ENCODE measurements at regions not wholly inside any gene's neighbourhood (a gene's known extent, or its start where the extent isn't known, plus 50 kb on each side); places are given as distances from the start of the nearest gene placed in this dataset.

GRCh38 chr22:27230189-27230588 lies 571.4 kb downstream of the MN1 start:
- no peak overlapping the region for H2BK12ac ChIP-seq (ENCODE audit: low read depth, low read length)
- H3K23ac ChIP-seq (ENCODE audit: insufficient read length) = no peak overlapping the region
- H3K9me3 ChIP-seq (ENCODE audit: insufficient read depth in 2 of 2, low read depth in 1 of 2, low read length in 1 of 2) = no peaks in the 10 kb centered on the region
- 100% methylated on average over 1 of the region's 1 CpG; no CpG with 5 or more reads in 1 of the 2 experiments for WGBS, 2 experiments (ENCODE audit: extremely low coverage in 1 of 2, insufficient coverage in 1 of 2, insufficient read length in 1 of 2, insufficient replicate concordance in 2 of 2, low coverage in 1 of 2, low lambda C conversion rate in 2 of 2, missing lambda C conversion rate in 1 of 2)
- no peak overlapping the region for H4K5ac ChIP-seq (ENCODE audit: insufficient read length, low read depth, low read length)
- H3K4me1 ChIP-seq (replicated peaks in 1 of 4; ENCODE audit: control insufficient read depth in 3 of 4, insufficient read depth in 4 of 4, low read length in 3 of 4) = no peaks in the 10 kb centered on the region
- H4K8ac ChIP-seq (ENCODE audit: extremely low read depth, insufficient read depth, low read length) = no peak overlapping the region
- H3K9ac ChIP-seq (replicated peaks in 1 of 4; ENCODE audit: extremely low read depth in 1 of 4, low read depth in 3 of 4, low read length in 3 of 4) = no peak overlapping the region
- H3K4me3 ChIP-seq (ENCODE audit: extremely low read depth in 1 of 4, insufficient read depth in 2 of 4, low read depth in 3 of 4, low read length in 4 of 4) = no peak overlapping the region
- H3K14ac ChIP-seq (ENCODE audit: insufficient read length) = no peak overlapping the region
- no peak overlapping the region for H2BK5ac ChIP-seq (ENCODE audit: low read depth, low read length)
- no peak overlapping the region for H3K4me2 ChIP-seq (ENCODE audit: insufficient read depth in 1 of 2, low read depth in 2 of 2, low read length in 2 of 2)
- no peak for DNase-seq (ENCODE audit: low read depth in 1 of 2, low spot score in 2 of 2)
- no peak overlapping the region for H2BK120ac ChIP-seq (replicated peaks; ENCODE audit: low read depth, low read length)
- CTCF ChIA-PET (ENCODE audit: partially characterized antibody) = no interaction called here
- H3K18ac ChIP-seq (ENCODE audit: extremely low read depth, low read length) = no peak overlapping the region
- H2BK20ac ChIP-seq (ENCODE audit: low read length) = no peak overlapping the region
- no peak overlapping the region for H2AK5ac ChIP-seq (ENCODE audit: low read depth, low read length)
- no peaks in the 10 kb centered on the region for H3K79me2 ChIP-seq (ENCODE audit: control insufficient read depth in 1 of 2, insufficient read depth in 2 of 2, low read length in 2 of 2)
- H3K23me2 ChIP-seq (ENCODE audit: low read depth, low read length) = no peaks in the 10 kb centered on the region
- no peak overlapping the region for H3K56ac ChIP-seq (replicated peaks; ENCODE audit: insufficient read length, low read depth, low read length)
- no peak overlapping the region for H3K4ac ChIP-seq (replicated peaks; ENCODE audit: insufficient read length, low read depth, low read length)
- POLR2A ChIA-PET (ENCODE audit: partially characterized antibody) = no interaction called here
- H3K27ac ChIP-seq (ENCODE audit: low read depth, low read length) = no peak overlapping the region
- no peak for FAIRE-seq
- no peaks in the 10 kb centered on the region for H3K36me3 ChIP-seq (ENCODE audit: control insufficient read depth in 2 of 4, insufficient read depth in 4 of 4, low read length in 3 of 4)
- H4K91ac ChIP-seq (replicated peaks; ENCODE audit: insufficient read length, low read length) = no peak overlapping the region
- no peak overlapping the region for H2AFZ ChIP-seq (ENCODE audit: low read length)
- no peaks in the 10 kb centered on the region for H3K79me1 ChIP-seq (ENCODE audit: low read depth, low read length)
- H3K27me3 ChIP-seq (replicated peaks in 1 of 4; ENCODE audit: control insufficient read depth in 3 of 4, extremely low read depth in 1 of 4, insufficient read depth in 3 of 4, low read length in 3 of 4) = no peaks in the 10 kb centered on the region
- H2BK15ac ChIP-seq (ENCODE audit: low read length) = no peak overlapping the region
- no peaks in the 10 kb centered on the region for H4K20me1 ChIP-seq (replicated peaks in 1 of 2; ENCODE audit: control insufficient read depth in 1 of 2, insufficient read depth in 2 of 2, low read length in 2 of 2)
- TF ChIP-seq NRF1 (IDR thresholded peaks at IDR 0.05; ENCODE audit: low read depth, low read length) (no peak), SP2 (IDR thresholded peaks at IDR 0.05; ENCODE audit: low read length) (no peak), E2F6 (IDR thresholded peaks at IDR 0.05) (no peak), JUND (IDR thresholded peaks at IDR 0.05; ENCODE audit: low read length) (no peak), TAF1 (IDR thresholded peaks at IDR 0.05; ENCODE audit: low read depth, low read length) (no peak), KDM4A (IDR thresholded peaks at IDR 0.05; ENCODE audit: low read depth, low read length, severe bottlenecking) (no peak), YY1 (IDR thresholded peaks at IDR 0.05; ENCODE audit: low read depth, low read length) (no peak), BACH1 (IDR thresholded peaks at IDR 0.05; ENCODE audit: low read length) (no peak), POLR2A (IDR thresholded peaks at IDR 0.05; ENCODE audit: control extremely low read depth in 1 of 2, low read depth in 2 of 2, low read length in 2 of 2) (no peak), RNF2 (IDR thresholded peaks at IDR 0.05; ENCODE audit: borderline replicate concordance, low read depth, low read length, missing control alignments, poor library complexity, severe bottlenecking) (no peak), ATF3 (IDR thresholded peaks at IDR 0.05; ENCODE audit: insufficient read depth, low read depth, low read length) (no peak), SP1 (IDR thresholded peaks at IDR 0.05; ENCODE audit: low read depth, low read length) (no peak), GABPA (IDR thresholded peaks at IDR 0.05; ENCODE audit: borderline replicate concordance, insufficient read depth, low read length) (no peak), CTBP2 (IDR thresholded peaks at IDR 0.05; ENCODE audit: borderline replicate concordance, insufficient read depth, insufficient read length, low read length) (no peak), EGR1 (IDR thresholded peaks at IDR 0.05; ENCODE audit: borderline replicate concordance, low read depth, low read length) (no peak)

Measured in H1 (cell line).